AG10803 (cell line): ENCODE measurements at regions not wholly inside any gene's neighbourhood (a gene's known extent, or its start where the extent isn't known, plus 50 kb on each side); places are given as distances from the start of the nearest gene placed in this dataset.
A peak's percentile ranks its signal among the peaks of the same experiment; 100 is the strongest.
"Not testable (repeated sequence)": the region's sequence is repeated elsewhere in the genome, so short reads cannot be mapped to it uniquely, and the experiment has no call there.

Experiments
- DNase-seq: peaks from one replicate; pipeline ENCODE4 v3.0.0; 2010; ENCODE audit warnings: low read depth
- H3K4me3 ChIP-seq: 2 replicates; pipeline ENCODE4 v1.5.1; 2011; ENCODE audit warnings: mild to moderate bottlenecking, low read length, control low read depth
- TF ChIP-seq, protein P1 (sequence below): conservative IDR thresholded peaks from 2 replicates; pipeline ENCODE4 v1.5.1; 2011; ENCODE audit warnings: mild to moderate bottlenecking, low read length, control low read depth, inconsistent platforms

- DNase-seq, H3K4me3 ChIP-seq: not testable (repeated sequence)
These were observed 1093.1 kb upstream of the DEFB115 start for GRCh38 chr20:30164389-30164788.

- TF ChIP-seq, protein P1, sequence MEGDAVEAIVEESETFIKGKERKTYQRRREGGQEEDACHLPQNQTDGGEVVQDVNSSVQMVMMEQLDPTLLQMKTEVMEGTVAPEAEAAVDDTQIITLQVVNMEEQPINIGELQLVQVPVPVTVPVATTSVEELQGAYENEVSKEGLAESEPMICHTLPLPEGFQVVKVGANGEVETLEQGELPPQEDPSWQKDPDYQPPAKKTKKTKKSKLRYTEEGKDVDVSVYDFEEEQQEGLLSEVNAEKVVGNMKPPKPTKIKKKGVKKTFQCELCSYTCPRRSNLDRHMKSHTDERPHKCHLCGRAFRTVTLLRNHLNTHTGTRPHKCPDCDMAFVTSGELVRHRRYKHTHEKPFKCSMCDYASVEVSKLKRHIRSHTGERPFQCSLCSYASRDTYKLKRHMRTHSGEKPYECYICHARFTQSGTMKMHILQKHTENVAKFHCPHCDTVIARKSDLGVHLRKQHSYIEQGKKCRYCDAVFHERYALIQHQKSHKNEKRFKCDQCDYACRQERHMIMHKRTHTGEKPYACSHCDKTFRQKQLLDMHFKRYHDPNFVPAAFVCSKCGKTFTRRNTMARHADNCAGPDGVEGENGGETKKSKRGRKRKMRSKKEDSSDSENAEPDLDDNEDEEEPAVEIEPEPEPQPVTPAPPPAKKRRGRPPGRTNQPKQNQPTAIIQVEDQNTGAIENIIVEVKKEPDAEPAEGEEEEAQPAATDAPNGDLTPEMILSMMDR = no peak
- DNase-seq = no peak
- no peak overlapping the region for H3K4me3 ChIP-seq
These were observed 1089.9 kb upstream of the DEFB115 start for GRCh38 chr20:30167540-30167939.

DNA sequence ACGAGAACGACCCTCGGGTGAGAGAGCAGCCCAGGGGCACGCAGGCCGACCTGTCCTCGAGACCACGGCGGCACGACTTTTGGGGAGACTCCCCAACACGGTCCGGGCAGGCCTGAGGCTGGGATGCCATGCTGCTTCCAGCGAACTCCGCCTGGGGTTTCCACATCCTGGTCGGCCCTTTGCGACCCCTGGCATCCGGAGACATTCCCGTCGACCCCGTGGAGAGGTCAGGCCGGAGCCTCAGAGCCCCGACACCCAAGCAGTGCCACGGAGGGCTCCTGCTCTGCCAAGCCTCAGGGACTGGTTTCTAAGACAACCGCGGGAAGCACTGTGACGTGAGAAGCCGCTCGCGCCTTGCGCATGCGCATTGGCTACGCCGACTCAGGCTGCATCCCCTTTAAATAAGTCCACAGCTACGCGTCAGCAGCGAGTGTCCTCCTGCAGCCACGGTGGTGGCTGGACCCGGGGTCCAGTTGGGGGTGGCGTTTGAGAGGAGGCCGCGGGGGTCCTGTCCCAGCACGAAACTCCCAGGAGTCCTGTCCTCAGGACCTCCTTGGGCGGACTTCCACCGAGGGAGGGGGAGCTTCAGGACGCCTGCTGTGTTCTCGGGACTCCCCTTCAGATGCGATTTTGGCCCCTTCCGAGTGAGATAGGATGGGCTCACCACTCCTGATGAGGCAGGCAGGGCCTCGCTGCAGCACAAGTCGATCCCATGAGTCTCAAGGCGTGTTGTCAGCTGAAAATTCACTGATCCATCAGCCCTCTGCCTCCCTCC lies 1089.3 kb upstream of the DEFB115 start:
- TF ChIP-seq, protein P1 = no peak
- DNase-seq = no peak
- no peak overlapping the region for H3K4me3 ChIP-seq

- DNase-seq = no peak
- TF ChIP-seq, protein P1 = no peak
- no peak overlapping the region for H3K4me3 ChIP-seq
These were observed 1088.7 kb upstream of the DEFB115 start for GRCh38 chr20:30168800-30169138.

GRCh38 chr20:30175681-30176080 lies 1081.8 kb upstream of the DEFB115 start:
- no peak for DNase-seq
- no peak overlapping the region for H3K4me3 ChIP-seq
- TF ChIP-seq, protein P1 = no peak

DNA sequence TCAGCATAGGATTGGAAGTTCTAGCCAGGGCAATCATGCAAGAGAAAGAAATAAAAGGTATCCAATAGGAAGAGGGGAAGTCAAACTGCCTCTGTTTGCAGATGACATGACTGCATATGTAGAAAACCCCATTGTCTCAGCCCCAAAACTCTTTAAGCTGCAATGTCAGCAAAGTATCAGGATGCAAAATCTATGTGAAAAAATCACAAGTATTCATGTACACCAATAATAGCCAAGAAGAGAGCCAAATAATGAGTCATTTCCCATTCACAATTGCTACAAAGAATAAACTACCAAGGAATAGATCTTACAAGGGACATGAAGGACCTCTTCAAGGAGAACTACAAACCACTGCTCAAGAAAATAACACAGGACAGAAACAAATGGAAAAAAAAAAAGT lies 1074.3 kb upstream of the DEFB115 start:
- not testable (repeated sequence) for DNase-seq, H3K4me3 ChIP-seq

GRCh38 chr20:30191785-30192184 lies 1065.7 kb upstream of the DEFB115 start:
- DNase-seq = not testable (repeated sequence)

DNA sequence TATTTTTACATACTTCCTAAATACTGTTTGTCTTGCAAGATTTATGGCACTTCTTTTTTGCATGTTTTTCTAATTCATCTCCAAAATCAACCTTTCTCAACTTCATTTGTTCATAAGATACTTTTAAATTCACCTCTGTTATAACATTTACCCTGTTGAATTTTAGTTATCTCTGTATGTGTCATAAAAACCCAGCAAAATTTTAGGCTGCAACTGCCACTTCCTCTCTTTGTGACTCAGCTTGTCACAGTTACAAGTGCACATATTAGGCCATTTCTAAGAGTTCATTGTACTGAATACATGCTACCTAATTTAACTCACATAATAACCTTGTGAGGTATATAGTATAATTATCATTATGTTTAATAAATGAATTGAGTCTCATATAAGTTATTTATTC lies 1023.0 kb upstream of the DEFB115 start:
- H3K4me3 ChIP-seq, DNase-seq: not testable (repeated sequence)

More at GRCh38 chr20:30191785-30192184, 1065.7 kb upstream of the DEFB115 start:
- not testable (repeated sequence) for H3K4me3 ChIP-seq

GRCh38 chr20:30275073-30275472 lies 982.4 kb upstream of the DEFB115 start:
- H3K4me3 ChIP-seq, DNase-seq: not testable (repeated sequence)

GRCh38 chr20:30281584-30282197 lies 975.8 kb upstream of the DEFB115 start:
- H3K4me3 ChIP-seq = no peak overlapping the region; the same call in 1 of the 2 replicates
- TF ChIP-seq, protein P1 = no peak
- DNase-seq = no peak

DNA sequence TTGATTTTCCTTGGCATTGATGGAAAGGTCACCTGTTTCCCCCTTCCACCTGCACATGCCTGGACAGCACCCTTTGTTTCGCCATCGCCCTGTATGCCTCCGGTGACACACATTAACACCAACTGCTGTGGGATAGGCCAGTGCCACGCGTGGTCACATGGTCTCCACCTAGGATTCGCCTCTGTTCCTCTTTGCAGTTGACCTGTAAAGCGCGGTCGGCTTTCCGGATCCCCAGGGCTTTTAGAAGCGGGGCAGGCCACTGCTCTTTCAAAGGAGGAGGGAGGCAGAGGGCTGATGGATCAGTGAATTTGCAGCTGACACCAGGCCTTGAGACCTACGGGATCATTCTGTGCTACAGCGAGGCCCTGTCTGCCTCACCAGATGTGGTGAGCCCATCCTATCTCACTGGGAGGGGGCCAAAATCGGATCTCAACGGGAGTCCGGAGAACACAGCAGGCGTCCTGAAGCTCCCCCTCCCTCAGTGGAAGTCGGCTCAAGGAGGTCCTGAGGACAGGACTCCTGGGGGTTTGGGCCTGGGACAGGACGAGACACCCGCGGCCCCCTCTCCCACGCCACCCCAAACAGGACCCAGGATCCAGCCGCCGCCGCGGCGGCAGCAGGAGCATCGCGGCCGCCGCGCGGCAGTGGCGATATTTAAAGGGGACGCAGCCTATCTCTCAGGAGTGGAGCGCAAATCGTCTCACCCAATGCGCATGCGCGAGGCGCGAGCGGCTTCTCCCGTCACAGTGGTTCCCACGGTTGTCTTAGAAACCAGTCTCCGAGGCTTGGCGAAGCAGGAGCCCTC lies 973.8 kb upstream of the DEFB115 start:
- H3K4me3 ChIP-seq = peak overlapping the region; percentile 46
- DNase-seq = peak; percentile 55
